ENCODE measurements at regions not wholly inside any gene's neighbourhood (a gene's known extent, or its start where the extent isn't known, plus 50 kb on each side); places are given as distances from the start of the nearest gene placed in this dataset.

DNA sequence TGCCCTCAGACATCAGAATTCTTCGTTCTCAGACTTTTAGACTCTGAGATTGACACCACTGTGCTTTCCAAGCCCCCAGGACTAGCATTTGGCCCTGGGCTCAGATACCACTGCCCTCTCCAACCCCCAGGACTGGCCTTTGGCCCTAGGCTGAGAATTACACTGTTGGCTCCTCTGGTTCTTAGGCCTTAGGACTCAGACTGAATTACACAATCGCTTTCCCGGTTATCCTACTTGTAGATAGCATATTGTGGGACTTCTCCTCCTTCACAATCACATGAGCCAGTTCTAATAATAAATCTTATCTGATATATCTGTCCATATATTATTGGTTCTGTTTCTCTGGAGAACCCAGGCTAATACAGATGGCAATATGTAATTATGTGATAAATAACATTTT is 1725.5 kb downstream of the GRIK2 start:
- TF ChIP-seq, protein P1, sequence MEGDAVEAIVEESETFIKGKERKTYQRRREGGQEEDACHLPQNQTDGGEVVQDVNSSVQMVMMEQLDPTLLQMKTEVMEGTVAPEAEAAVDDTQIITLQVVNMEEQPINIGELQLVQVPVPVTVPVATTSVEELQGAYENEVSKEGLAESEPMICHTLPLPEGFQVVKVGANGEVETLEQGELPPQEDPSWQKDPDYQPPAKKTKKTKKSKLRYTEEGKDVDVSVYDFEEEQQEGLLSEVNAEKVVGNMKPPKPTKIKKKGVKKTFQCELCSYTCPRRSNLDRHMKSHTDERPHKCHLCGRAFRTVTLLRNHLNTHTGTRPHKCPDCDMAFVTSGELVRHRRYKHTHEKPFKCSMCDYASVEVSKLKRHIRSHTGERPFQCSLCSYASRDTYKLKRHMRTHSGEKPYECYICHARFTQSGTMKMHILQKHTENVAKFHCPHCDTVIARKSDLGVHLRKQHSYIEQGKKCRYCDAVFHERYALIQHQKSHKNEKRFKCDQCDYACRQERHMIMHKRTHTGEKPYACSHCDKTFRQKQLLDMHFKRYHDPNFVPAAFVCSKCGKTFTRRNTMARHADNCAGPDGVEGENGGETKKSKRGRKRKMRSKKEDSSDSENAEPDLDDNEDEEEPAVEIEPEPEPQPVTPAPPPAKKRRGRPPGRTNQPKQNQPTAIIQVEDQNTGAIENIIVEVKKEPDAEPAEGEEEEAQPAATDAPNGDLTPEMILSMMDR (IDR thresholded peaks at IDR 0.05): no peak
- no peak for TF ChIP-seq POLR2A (IDR thresholded peaks at IDR 0.05)
- no peak for TF ChIP-seq POLR2AphosphoS5 (IDR thresholded peaks at IDR 0.05)
- TF ChIP-seq EP300 (IDR thresholded peaks at IDR 0.05): no peak
- DNase-seq (ENCODE audit: low spot score in 2 of 2): no peak
- Histone ChIP-seq H3K4me1 (no peaks in the 10 kb centered on the region), H3K27me3 (no peaks in the 10 kb centered on the region), H3K27ac (no peak overlapping the region), H3K9me3 (no peaks in the 10 kb centered on the region), H3K36me3 (no peaks in the 10 kb centered on the region), H3K4me3 (no peak overlapping the region)
- 91% methylated on average over 3 of the region's 3 CpGs for WGBS

DNA sequence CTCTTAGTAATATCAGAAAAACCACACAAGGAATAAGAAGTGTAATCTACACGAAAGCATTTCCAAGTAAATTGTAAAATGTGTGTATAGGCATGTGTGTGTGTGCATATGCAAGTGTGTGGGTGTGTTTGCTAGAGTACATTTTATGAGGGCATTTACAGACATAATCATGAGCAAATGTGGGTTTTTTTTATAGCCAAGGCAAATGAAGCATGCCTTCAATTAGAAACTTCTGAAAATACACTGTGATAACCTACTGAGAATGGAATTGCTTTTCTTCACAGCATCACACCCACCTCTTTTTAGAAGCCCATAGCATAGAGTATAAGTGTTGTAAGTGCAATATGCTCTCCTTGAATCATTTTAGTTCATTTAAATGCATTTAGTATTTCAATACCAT is 1721.1 kb downstream of the GRIK2 start:
- Histone ChIP-seq H3K9me3 (no peaks in the 10 kb centered on the region), H3K27ac (no peak overlapping the region), H3K36me3 (no peaks in the 10 kb centered on the region), H3K27me3 (no peaks in the 10 kb centered on the region), H3K4me1 (no peaks in the 10 kb centered on the region), H3K4me3 (no peak overlapping the region)
- TF ChIP-seq, protein P1 (IDR thresholded peaks at IDR 0.05): no peak
- TF ChIP-seq POLR2AphosphoS5 (IDR thresholded peaks at IDR 0.05) (no peak), EP300 (IDR thresholded peaks at IDR 0.05) (no peak), POLR2A (IDR thresholded peaks at IDR 0.05) (no peak)
- DNase-seq (ENCODE audit: low spot score in 2 of 2): no peak
- 61% methylated on average over 1 of the region's 1 CpG for WGBS

DNA sequence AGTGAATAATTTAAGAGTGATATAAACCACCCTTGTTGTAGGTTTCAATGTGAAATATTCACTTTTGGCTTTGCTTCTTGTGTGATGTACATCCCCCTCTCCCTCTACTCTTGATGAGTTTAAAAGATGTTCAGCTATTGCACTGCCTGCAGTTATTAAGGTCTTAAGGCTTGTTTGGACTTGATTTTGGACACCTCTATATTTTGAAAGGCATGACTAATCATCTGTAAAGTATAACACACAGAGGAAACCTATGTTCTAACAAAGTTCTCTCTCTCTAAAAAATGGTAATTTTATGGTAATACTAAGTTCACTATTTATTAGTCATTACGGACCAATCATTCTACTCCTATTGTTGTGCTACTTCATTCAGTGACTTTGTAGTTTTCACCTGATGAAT is 1719.9 kb downstream of the GRIK2 start:
- H3K4me3 ChIP-seq: no peak overlapping the region
- H3K27ac ChIP-seq: no peak overlapping the region
- WGBS: 50% methylated on average over 1 of the region's 1 CpG
- H3K27me3 ChIP-seq: no peaks in the 10 kb centered on the region
- no peak for DNase-seq (ENCODE audit: low spot score in 2 of 2)
- no peaks in the 10 kb centered on the region for H3K9me3 ChIP-seq
- no peaks in the 10 kb centered on the region for H3K4me1 ChIP-seq
- TF ChIP-seq POLR2A (IDR thresholded peaks at IDR 0.05): no peak
- TF ChIP-seq POLR2AphosphoS5 (IDR thresholded peaks at IDR 0.05): no peak
- TF ChIP-seq, protein P1 (IDR thresholded peaks at IDR 0.05): no peak
- no peak for TF ChIP-seq EP300 (IDR thresholded peaks at IDR 0.05)
- H3K36me3 ChIP-seq: no peaks in the 10 kb centered on the region

DNA sequence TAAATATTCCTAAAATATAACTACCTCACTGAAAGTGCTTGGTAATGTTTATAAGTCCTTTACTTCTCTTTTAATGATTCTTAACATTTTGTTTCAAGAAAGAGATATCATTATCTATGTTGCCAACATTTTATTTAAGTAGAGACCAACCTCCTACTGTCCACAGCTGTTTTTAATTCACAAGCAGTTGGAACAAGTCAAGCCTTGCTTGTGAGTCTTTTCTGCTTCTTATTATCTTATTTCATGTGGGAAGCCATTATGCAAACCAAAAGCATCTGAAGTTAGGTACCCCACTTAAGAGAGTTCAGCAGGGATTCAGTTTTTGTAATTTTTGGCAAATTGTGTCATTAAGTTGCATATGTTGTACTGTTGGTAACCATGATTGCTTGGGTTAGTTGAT is 1714.5 kb downstream of the GRIK2 start:
- Histone ChIP-seq H3K9me3 (no peaks in the 10 kb centered on the region), H3K4me1 (no peaks in the 10 kb centered on the region), H3K27ac (no peak overlapping the region), H3K27me3 (no peaks in the 10 kb centered on the region), H3K4me3 (no peak overlapping the region), H3K36me3 (no peaks in the 10 kb centered on the region)
- TF ChIP-seq POLR2AphosphoS5 (IDR thresholded peaks at IDR 0.05) (no peak), POLR2A (IDR thresholded peaks at IDR 0.05) (no peak), EP300 (IDR thresholded peaks at IDR 0.05) (no peak)
- TF ChIP-seq, protein P1 (IDR thresholded peaks at IDR 0.05): no peak
- DNase-seq (ENCODE audit: low spot score in 2 of 2): no peak

DNA sequence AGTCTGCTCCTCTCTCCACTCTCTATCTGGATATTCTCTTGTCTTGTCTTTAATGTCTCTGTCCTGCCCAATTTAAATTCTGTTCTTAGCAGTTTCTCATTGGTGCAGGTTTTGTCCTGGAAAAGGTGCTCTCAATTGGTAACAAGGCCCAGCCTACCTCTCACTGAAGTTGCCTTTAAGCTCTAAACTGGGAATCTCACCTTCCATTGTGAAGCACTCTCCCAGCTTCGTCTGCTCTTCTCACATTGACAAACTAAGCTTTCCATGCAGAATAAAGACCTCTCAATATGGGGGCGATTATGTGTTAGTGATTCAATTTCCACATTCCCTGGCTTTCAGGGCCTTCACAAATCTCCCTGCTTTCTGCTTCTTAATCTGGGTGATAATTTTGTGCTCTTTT is 1712.2 kb downstream of the GRIK2 start:
- Histone ChIP-seq H3K27me3 (no peaks in the 10 kb centered on the region), H3K36me3 (no peaks in the 10 kb centered on the region), H3K4me1 (no peaks in the 10 kb centered on the region), H3K4me3 (no peak overlapping the region), H3K9me3 (no peaks in the 10 kb centered on the region), H3K27ac (no peak overlapping the region)
- TF ChIP-seq POLR2AphosphoS5 (IDR thresholded peaks at IDR 0.05) (no peak), POLR2A (IDR thresholded peaks at IDR 0.05) (no peak), EP300 (IDR thresholded peaks at IDR 0.05) (no peak)
- TF ChIP-seq, protein P1 (IDR thresholded peaks at IDR 0.05): no peak
- no peak for DNase-seq (ENCODE audit: low spot score in 2 of 2)
- WGBS: 69% methylated on average over 2 of the region's 2 CpGs
